ENCODE measurements at regions not wholly inside any gene's neighbourhood (a gene's known extent, or its start where the extent isn't known, plus 50 kb on each side); places are given as distances from the start of the nearest gene placed in this dataset.

DNA sequence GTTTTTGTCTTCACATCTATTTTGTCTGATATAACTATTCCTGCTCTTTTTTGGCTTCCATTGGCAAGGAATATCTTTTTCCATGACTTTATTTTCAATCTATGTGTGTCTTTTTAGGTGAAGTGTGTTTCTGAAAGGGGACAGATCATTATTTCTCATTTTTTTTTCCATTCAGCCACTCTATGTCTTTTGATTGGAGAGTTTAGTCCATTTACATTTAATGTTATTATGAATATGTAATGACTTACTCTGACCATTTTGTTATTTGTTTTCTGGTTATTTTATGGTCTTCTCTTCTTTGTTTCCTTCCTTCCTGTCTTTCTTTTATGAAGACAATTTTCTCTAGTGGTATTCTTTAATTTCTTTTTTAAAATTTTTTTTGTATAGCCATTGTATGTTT is 178.6 kb upstream of the CNTN5 start:
- Histone ChIP-seq H2AFZ (ENCODE audit: low read length) (no peak overlapping the region), H4K20me1 (ENCODE audit: low read length) (no peaks in the 10 kb centered on the region), H3K9ac (ENCODE audit: low read length) (no peak overlapping the region), H3K27me3 (ENCODE audit: low read length) (no peaks in the 10 kb centered on the region), H3K4me2 (ENCODE audit: low read length) (no peak overlapping the region), H3K27ac (ENCODE audit: low read length) (no peak overlapping the region), H3K4me1 (ENCODE audit: insufficient read depth, low read length) (no peaks in the 10 kb centered on the region), H3K4me3 (ENCODE audit: low read length) (no peak overlapping the region), H3K36me3 (ENCODE audit: low read depth, low read length) (no peaks in the 10 kb centered on the region), H3K9me2 (replicated peaks; ENCODE audit: low read length) (no peaks in the 10 kb centered on the region), H3K79me2 (ENCODE audit: low read length) (no peaks in the 10 kb centered on the region), H3K9me3 (ENCODE audit: low read length) (peaks cover 14% of the 10 kb centered on the region; the same call in 1 of the 2 replicates), H3F3A (ENCODE audit: low read length, unreplicated experiment) (no peaks in the 10 kb centered on the region)
- ChIA-PET POLR2A (ENCODE audit: unreplicated experiment) (no interaction called here), CTCF (no interaction called here)
- ATAC-seq (no peak), DNase-seq (no peak)
- intact Hi-C loops (cut with micrococcal nuclease): no loop called here
- TF ChIP-seq EZH2 (IDR thresholded peaks at IDR 0.05; ENCODE audit: low read length, unreplicated experiment): no peak
- no peak for TF ChIP-seq EZH2phosphoT487 (IDR thresholded peaks at IDR 0.05; ENCODE audit: borderline replicate concordance, low read length)
- TF ChIP-seq, protein P1, sequence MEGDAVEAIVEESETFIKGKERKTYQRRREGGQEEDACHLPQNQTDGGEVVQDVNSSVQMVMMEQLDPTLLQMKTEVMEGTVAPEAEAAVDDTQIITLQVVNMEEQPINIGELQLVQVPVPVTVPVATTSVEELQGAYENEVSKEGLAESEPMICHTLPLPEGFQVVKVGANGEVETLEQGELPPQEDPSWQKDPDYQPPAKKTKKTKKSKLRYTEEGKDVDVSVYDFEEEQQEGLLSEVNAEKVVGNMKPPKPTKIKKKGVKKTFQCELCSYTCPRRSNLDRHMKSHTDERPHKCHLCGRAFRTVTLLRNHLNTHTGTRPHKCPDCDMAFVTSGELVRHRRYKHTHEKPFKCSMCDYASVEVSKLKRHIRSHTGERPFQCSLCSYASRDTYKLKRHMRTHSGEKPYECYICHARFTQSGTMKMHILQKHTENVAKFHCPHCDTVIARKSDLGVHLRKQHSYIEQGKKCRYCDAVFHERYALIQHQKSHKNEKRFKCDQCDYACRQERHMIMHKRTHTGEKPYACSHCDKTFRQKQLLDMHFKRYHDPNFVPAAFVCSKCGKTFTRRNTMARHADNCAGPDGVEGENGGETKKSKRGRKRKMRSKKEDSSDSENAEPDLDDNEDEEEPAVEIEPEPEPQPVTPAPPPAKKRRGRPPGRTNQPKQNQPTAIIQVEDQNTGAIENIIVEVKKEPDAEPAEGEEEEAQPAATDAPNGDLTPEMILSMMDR (conservative IDR thresholded peaks at IDR 0.05; ENCODE audit: low read depth, low read length): no peak
- BruUV-seq (replicated peaks): no TSS peak

DNA sequence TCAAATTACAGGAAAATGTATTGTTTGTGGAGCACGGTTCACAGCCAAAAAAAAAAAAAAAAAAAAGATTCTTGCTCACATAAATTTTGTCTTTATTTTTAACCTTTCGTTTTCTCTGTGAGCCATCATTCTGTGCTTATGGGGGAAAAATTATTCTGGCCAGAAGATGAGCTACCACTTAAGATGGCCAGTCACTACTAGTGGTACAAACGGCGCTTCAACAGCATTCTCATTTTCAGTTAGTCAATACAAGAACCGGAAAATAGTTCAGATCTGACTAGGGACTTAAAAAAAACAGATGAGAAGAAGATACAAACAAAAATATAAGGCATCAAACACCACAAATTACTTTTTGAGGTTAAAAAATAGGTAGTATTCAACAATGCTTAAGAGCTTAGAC is 158.6 kb upstream of the CNTN5 start:
- no peak overlapping the region for H3K27ac ChIP-seq (ENCODE audit: low read length)
- H3K79me2 ChIP-seq (ENCODE audit: low read length): no peaks in the 10 kb centered on the region
- ATAC-seq: no peak
- ChIA-PET POLR2A (ENCODE audit: unreplicated experiment) (no interaction called here), CTCF (no interaction called here)
- no peaks in the 10 kb centered on the region for H3K9me2 ChIP-seq (replicated peaks; ENCODE audit: low read length)
- DNase-seq: no peak
- no peaks in the 10 kb centered on the region for H3F3A ChIP-seq (ENCODE audit: low read length, unreplicated experiment)
- peaks cover 2% of the 10 kb centered on the region; the same call in 1 of the 2 replicates for H3K27me3 ChIP-seq (ENCODE audit: low read length)
- intact Hi-C loops (cut with micrococcal nuclease): no loop called here
- no peaks in the 10 kb centered on the region for H3K36me3 ChIP-seq (ENCODE audit: low read depth, low read length)
- H2AFZ ChIP-seq (ENCODE audit: low read length): no peak overlapping the region
- no peaks in the 10 kb centered on the region for H3K9me3 ChIP-seq (ENCODE audit: low read length)
- no peak overlapping the region for H3K9ac ChIP-seq (ENCODE audit: low read length)
- no peak overlapping the region for H3K4me3 ChIP-seq (ENCODE audit: low read length)
- BruUV-seq (replicated peaks): no TSS peak
- no peak overlapping the region for H3K4me2 ChIP-seq (ENCODE audit: low read length)
- no peak for TF ChIP-seq EZH2 (IDR thresholded peaks at IDR 0.05; ENCODE audit: low read length, unreplicated experiment)
- TF ChIP-seq, protein P1 (conservative IDR thresholded peaks at IDR 0.05; ENCODE audit: low read depth, low read length): no peak
- no peak for TF ChIP-seq EZH2phosphoT487 (IDR thresholded peaks at IDR 0.05; ENCODE audit: borderline replicate concordance, low read length)
- no peaks in the 10 kb centered on the region for H4K20me1 ChIP-seq (ENCODE audit: low read length)
- no peaks in the 10 kb centered on the region for H3K4me1 ChIP-seq (ENCODE audit: insufficient read depth, low read length)

DNA sequence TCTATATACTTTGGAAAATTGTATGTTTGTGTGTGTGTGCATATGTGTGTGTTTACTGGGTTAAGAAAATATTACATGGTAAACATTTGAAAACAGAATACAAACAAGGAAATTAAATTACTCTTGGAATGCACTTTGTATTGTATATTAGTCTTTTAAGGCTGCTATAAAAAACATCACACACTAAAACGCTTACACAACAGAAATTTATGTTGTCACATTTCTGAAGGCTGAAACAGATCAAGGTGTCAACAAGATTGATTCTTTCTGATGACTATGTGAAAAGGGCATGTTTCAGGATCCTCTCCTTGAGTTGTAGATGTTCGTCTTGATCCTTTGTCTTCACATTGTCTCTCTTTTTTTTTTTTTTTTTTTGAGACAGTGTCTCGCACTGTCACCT is 149.1 kb upstream of the CNTN5 start:
- Histone ChIP-seq H3K4me3 (ENCODE audit: low read length) (no peak overlapping the region), H3F3A (ENCODE audit: low read length, unreplicated experiment) (no peaks in the 10 kb centered on the region), H3K4me1 (ENCODE audit: insufficient read depth, low read length) (no peaks in the 10 kb centered on the region), H3K27me3 (ENCODE audit: low read length) (peaks cover 15% of the 10 kb centered on the region; the same call in 1 of the 2 replicates), H3K27ac (ENCODE audit: low read length) (no peak overlapping the region), H2AFZ (ENCODE audit: low read length) (no peak overlapping the region), H4K20me1 (ENCODE audit: low read length) (no peaks in the 10 kb centered on the region), H3K4me2 (ENCODE audit: low read length) (no peak overlapping the region), H3K9me2 (replicated peaks; ENCODE audit: low read length) (no peaks in the 10 kb centered on the region), H3K9me3 (ENCODE audit: low read length) (no peaks in the 10 kb centered on the region), H3K36me3 (ENCODE audit: low read depth, low read length) (no peaks in the 10 kb centered on the region), H3K79me2 (ENCODE audit: low read length) (no peaks in the 10 kb centered on the region), H3K9ac (ENCODE audit: low read length) (no peak overlapping the region)
- TF ChIP-seq EZH2phosphoT487 (IDR thresholded peaks at IDR 0.05; ENCODE audit: borderline replicate concordance, low read length) (no peak), EZH2 (IDR thresholded peaks at IDR 0.05; ENCODE audit: low read length, unreplicated experiment) (no peak)
- TF ChIP-seq, protein P1 (conservative IDR thresholded peaks at IDR 0.05; ENCODE audit: low read depth, low read length): no peak
- ChIA-PET POLR2A (ENCODE audit: unreplicated experiment) (no interaction called here), CTCF (no interaction called here)
- ATAC-seq (no peak), DNase-seq (no peak)
- intact Hi-C loops (cut with micrococcal nuclease): no loop called here
- no TSS peak for BruUV-seq (replicated peaks)
